Putamen (tissue), 1 donor: ENCODE measurements at regions not wholly inside any gene's neighbourhood (a gene's known extent, or its start where the extent isn't known, plus 50 kb on each side); places are given as distances from the start of the nearest gene placed in this dataset.

Source experiments
- DNase-seq: peaks from one replicate; pipeline ENCODE4 v3.0.0-alpha.2; 2016; ENCODE audit warnings: low spot score

DNA sequence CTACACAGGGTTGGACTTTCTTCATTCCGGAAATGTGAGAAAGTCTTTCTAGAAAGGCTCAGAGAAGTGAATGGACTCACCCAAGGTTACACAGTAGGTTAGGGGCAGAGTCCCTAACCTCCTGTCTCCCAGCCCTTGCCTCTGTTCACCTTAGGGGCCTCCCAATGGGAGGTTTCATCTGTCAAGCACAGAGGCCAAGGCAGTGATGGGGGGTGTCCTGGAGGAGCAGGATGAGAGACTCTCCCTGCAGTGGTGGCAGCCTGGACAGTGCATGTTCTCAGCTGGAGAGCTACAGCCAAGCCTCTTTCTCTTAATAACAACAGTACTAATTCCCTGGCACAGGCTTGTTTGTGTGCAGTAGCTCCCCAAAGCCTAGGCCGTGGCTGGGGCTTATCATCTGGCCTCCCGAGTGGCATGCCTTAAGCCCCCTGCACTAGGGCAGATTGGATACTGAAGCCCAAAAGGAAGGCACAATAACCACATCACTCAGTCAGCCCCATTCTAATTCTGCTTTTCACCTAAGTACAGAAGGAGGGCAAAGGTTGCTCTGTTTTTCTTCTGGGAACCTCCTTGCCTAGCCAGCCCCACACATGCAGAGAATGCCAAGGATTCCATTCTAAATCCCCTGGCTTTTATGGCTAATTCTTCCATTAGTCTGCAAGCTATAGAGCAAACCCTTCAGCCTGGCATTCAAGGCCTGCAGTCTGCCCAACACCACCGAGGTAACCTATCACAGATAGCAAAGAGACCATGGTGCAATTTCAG, 50.2 kb upstream of the XPA start:
- no peak for DNase-seq

DNA sequence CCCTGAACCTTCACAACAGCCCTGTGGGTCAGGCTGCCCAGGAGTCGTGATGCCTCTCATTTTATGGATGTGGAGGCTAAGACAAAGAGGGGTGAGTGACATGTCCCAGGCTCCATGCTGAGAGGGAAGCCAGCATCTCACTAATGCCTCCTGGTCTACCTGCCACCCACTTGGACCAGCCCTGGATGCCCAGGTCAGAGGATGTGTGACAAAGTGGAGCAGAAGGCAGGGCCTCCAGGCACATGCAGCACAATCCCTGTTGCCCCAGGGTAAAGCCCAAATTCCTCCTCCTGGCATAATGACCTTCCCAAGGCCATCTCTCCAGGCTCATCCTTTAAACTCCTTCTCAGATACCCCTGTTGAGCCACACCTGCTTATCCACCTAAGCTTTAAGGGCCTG, 51.4 kb upstream of the XPA start:
- no peak for DNase-seq

DNA sequence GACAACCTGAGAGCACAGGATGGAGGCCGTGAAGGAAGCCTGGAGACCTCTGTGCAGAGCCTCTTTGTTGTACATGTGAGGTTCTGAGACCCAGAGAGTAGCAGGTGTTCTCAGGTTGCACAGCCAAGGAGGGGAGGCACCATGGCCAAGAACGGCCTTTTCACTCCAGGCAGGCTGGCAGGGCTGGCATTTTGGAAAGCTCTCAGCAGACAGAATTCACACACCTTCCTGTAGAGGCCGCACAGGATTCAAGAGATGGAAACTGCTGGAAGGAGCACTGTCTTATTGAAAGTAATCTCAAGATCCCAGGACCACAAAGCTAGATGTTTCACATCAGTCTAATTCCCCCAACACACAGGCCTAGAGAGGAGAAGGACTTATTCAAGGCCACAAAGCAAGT, 52.8 kb upstream of the XPA start:
- no peak for DNase-seq

DNA sequence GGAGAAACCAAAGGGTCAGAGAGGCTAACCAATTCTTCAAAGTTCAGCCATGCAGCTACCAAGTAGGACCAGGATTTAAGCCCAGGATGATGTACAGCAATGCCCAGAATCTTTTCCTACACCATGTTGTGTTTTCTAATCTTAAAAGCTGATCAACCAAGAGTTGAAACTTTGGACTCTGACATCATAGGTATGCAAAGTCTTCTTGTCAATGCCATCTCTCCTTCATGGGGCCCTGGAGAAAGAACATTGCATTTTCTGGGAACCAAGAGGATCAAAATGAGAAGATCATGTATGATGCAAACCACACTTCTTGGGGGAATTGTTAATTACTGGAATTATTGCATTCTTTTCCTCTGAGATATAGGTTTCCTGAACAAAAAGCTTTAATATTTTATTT, 54.4 kb upstream of the XPA start:
- DNase-seq, result no peak

DNA sequence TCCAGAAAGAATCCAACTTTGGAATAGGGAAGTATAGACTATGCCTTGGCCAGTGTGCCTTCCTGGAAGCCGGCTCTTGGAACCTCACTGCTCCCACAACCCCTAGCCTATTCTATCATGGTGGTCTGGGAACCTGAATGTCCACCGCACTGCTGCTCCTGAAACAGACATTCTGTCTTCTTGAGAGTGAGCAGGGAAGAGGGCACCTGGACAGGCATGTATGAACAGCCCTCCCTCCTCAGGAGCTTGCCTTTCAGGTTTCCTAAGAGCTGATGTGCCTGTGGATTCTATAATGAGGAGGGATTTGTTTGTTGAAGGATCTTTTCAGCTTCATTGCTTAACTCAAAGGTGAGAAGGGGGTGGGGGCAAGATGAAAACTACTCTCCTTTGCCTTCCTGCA, 55.1 kb upstream of the XPA start:
- no peak for DNase-seq

DNA sequence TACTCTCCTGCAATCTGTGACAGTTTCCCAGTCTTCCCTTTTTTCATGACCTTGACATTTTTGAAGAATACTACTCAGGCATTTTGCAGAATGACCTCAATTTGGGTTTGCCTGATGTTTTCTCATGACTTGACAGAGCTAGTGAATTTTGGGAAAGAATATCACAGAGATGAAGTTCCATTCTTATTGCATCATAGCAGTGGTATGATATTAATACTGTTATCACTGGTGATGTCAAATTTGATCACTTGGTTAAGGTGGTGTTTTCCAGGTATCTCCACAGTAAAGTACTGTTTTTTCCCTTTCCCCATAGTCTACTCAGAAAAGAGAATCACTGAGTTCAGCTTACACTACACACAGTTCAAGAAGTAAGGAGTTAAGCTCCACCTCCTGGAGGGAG, 56.2 kb upstream of the XPA start:
- DNase-seq, result no peak

DNA sequence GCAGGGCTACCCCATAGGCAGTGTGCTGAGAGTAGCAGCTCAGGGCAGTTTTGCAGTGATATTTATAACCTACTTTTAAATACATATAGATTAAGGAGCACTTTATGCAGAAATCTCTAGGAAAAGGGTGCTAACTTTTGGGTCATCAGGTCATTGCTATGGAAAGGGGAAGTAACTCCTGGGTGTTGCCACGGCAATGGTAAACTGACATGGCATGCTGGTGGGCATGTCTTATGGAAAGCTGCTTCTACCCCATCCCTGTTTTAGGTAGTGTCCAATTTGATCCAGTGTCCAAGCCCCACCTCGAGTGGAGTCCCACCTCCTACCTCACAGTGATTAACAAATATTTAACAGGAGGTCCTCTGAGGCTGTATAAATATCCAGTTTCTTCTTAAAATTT, 56.8 kb upstream of the XPA start:
- no peak for DNase-seq

DNA sequence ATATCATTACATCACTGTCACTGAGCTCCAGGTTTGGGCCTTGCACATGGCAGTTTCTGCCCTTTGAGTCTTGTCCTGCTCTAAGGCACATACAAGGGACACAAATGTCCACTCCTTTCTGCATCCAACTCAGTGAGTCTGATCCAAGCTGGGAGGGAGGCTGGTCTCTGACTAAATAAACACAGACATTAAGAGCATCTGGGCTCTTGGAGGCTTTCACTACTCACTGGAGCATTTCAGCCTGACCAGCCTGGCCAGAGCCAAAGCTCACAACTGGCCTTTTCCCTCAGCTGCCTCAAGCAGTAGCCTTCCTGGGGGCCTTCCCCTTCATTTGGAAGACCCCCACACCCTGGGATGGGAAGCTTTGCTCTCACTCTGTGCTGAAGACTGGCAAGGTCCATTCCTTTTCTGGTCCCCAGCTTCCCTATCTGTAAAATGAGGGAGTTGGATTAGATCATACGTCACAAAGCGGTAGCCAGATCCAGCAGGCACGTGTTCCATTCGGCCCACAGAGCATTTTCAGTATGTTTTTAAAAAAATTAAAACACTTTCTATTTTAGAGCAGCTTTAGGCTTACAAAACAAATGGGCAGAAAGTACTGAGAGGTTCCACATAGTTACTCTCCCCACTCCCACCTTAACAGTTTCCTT, 58.6 kb upstream of the XPA start:
- no peak for DNase-seq

DNA sequence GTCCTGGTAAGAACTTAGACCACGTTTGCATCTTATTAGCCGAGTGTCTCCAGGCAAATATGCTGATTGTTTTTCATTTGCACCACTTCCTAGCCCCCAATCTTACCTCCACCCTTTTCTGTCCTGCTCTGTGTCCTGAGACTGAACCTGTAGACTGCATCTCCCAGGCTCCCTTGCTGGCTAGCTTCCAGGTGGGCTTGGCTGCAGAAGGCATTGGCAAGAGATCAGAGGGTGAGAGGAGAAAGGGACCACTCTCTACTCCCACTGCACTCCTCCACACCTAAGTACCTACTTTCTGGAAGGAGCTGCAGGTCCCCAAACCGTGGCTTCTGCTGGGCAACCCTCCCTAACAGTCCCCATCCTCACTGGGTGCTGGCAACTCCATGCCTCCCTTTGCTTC, 59.9 kb upstream of the XPA start:
- DNase-seq, result no peak

DNA sequence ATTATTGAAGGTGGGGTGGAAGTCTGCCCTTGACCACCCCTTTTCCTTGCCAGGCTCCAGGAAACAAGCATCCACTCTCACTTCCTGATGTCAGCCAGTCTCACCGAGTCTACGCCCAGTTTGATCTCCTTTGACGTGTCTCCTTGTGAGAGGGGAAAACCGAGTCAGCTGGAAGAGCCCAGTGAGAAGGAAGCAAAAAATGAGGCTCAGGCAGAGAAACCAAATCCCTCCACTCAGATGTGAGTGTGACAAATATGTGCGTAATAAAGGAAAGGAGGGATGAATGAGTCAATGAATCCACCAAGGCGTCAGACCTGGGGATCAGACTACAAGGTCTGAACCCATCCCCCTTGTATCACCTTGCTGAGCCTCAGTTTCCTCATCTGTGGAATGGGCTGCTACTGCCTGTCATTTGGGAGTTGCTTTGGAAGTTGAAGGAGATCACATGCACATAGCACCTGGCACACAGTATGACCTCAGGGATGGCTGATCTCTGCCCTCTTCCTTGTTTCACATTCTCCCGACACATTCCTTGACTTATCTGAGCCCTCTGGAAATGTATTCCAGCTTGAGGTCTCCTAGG, 61.3 kb upstream of the XPA start:
- DNase-seq, result no peak

DNA sequence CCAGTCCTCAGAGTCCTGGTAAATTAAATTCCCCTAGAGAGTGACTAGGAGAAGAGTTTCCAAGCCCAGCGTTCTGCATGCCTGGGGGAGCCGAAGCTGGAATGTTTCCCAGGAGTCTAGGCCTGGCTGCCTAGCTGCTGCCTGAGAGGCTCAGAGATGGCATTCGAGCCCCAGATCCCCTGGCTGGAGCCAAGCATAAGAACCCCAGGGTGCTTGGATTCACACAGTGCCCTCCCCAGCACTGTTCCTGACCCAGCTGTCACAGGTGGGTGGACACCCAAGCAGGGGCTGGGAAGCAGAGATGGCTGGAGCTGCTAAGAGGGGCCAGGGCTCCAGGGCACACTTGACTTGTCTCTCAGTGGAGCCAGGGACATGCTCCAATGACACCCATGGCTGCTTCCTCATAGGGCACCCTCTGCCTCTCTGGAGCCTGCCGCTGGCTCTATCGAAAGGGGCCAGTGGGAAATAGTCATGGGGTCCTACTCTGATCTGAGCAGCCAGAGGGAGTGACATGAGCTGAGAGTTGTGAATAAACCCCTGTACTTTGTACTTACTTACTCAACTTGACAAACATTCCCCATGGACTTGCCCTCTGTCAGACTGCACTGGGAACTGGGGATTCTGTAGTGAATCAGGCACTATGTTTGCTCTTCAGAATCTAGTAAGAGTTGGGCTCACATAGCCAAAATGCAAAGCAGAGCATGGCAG, 62.6 kb upstream of the XPA start:
- DNase-seq, result peak; percentile 11

DNA sequence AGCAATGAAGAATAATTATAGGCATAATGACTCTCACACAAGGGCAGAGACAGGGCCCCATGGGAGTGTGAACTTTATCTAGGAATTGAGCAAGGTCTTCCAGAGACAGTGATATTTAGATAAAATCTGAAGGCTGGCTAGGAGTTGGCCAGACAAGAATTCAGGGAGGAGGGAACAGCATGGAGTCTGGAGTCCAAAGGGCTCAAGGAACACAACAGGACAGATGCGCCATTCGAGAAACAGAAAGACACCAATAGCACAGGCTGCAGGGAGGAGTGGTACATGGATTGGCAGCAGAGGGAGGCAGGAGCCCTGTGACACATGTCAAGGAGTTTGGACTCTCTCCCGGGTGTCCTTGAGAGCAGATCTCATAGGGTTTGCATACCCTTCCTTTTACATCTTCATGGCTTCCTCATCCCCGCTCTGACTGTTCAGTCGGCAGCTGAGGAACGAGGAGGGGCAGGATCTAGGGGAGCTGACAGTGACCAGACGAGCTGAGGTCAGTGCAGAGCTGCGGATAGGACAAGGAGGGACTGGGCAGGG, 64.0 kb upstream of the XPA start:
- no peak for DNase-seq

DNA sequence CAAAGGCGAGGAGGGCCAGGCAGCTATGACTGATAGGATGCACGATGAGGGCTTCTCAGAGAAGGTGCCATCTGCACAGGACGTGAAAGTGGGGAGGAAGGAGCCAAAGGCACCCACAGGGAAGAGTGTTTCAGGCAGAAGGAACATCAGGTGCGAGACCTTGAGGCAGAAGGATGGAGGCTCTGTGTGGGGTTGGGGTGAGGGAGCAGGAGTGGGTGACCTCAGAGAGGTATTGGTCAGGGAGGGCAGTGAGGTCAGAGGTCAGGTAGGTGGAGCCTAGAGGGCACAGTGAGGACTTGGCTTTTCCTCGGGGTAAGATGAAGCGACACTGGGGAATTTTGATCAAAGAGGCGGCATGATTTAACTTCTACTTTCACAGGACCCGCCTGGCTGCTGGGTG, 64.7 kb upstream of the XPA start:
- DNase-seq, result no peak

DNA sequence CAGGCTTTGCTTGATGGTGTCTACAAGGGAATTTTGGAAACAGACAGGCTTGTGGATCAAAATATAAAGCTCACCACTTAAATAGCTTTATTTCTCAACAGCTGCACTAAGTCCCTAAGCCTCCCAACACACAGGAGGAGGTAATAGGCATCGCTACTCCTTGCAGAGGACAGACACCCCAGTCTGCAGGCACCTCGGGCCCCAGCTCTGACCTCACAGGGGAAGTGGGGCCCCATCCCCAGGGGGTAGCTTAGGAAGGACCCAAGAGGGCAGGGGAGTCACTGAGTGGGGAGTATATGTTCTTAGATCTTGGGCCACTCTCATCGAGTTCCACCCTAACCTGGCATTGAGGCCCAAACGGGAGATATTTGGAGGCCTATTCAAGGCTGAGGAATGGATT, 66.7 kb upstream of the XPA start:
- DNase-seq, result no peak

DNA sequence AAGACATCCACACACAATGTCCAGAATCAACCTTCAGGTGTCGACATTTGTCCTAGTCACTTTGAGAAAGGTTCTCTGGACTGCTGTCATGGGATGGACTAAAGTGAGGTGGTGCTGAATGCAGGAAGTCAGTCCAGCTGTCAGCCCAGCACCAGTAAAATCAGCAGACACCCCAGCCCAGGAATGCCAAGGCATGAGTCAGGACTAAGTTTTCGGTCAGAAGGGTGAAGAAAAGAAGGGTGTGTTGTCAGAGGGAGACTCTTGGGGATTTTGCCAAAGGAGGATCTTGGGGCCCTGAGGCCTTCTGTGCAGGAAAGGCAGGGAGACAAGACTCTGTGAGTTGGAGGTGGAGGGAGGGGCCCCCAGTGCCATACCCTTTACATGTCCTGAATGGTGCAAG, 69.0 kb upstream of the XPA start:
- no peak for DNase-seq

DNA sequence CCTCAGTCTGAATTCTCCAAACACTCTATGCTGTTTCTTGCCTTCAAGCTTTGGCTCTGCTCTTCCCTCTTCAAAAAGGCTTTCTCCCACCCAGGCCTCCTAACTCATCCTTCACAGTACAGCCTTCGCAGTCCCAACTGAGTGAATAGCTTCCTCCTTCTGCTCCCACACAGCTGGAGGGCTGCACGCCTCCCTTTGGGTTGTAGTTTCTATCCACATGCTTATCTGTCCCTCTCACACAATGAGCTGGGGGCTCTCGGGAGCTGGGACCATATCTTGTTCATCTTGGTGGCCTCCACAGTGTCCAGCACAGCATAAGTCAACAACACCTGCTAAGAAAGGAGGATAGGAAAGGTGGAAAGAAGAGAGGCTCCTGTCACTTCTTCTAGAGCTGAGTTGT, 69.5 kb upstream of the XPA start:
- DNase-seq, result no peak

DNA sequence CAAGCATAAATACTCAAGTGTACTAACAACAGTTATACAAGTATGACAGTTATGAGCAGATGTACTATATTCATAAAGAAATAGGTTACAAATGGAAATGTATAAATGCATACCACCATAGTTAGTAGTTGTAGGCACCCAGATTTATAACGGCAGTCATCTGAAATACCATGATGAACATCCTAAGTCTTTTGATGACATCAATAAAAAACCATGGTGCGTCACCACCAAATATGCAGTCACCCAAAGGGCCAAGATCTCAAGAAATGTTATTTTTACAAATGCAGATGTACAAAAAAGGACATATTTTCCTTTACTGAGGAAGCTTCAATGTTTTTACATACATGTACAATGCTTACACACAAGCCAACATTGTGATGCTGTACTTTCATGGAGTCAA, 70.8 kb upstream of the XPA start:
- DNase-seq, result no peak

DNA sequence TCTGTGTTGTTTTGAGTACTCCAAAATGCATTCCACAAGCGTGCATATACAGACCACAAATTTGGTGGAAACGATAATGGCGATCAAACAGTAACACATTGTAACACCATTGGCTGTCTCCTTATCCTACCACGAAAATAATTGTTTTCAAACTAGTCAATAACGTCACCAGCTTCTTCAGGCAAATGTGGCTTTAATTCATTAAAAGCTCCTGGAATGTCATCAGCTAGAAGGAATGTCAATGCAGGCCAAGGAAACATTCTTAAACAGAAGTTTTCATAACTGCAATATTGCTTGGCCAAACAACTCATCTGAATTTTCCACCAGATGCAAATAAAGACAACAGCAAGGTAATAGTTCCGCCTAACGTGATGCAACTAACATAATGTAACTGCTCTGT, 71.6 kb upstream of the XPA start:
- DNase-seq, result no peak

DNA sequence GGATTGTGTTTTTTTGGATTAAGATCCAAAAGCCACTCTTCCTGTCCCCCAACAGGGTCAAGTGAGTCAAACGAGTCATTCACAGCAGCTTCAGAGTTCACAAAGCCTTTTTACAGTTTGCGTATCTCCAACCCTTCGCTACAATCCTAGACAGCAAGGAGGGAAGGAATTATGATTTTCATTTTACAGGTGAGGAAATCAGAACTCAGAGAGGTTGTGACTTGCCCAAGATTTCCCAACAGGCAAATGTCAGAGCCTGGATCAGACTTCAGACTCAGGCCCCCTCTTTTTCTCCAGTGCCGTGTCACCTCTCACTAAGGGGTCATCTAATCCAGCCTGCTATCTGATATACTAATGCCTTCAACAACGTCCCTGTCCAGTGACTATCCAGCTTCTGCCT, 72.1 kb upstream of the XPA start:
- no peak for DNase-seq

DNA sequence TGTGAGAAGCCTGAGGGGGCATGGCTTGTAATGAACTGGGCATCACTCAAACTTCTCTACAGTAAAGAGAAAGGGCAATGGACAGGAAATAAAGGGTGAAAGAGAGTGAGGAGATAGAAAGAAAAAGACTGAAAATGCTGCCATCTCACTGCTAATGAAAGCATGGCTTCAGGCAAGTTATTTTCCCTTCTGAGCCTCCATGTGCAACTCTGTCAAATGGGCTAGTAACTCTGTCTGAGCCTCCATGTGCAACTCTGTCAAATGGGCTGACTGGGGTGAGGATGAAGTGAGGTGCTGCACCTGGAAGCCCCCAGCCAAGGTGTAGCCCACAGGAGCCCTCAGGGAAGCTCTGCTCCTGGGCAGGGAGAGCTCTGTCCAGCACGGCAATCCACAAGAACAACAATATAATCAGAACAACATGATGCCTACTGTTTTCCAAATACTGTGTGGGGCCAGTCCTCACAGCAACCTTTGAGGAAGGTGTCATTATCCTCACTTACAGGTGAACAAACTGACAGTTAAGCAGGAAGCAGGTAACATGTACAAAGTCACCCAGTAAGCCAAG, 73.8 kb upstream of the XPA start:
- DNase-seq, result no peak

DNA sequence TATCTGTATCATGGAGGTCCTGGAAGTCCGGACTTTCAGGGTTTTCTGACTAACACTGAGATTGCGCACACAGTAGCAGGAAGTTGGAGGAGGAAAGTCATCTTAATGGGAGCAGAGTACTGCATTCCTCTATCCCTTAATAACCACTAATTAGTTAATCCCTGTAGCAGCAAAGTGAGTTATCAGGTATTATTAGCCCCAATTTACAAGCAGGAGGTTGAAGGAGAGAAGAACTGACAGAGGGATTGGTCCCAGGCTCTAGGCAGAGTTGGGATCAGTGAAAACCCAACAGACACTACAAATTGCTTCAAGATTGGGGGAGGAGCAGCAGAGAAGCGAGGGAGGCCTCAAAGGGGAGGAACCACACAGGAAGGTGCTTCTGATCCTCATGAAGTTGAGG, 74.5 kb upstream of the XPA start:
- DNase-seq, result no peak

DNA sequence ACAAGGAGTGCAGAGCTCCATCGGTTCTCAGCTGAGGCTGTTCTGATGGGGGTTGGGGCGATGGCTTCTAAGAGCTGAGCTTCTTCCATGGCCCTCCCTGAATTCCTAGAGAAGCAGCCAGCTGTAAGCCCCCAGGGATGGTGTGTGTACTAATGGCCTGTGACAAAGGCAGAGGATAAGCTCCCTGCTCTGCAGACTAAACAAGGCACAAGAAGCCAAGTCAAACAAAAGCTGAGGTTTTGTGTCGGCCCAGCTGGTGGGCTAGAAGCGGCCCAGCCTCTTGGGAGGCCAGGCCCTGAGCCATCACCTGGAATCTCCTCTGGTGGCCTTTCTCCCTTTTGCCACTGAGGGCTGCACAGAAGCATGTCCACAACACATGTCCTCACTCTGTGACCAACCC, 75.0 kb upstream of the XPA start:
- DNase-seq, result no peak

DNA sequence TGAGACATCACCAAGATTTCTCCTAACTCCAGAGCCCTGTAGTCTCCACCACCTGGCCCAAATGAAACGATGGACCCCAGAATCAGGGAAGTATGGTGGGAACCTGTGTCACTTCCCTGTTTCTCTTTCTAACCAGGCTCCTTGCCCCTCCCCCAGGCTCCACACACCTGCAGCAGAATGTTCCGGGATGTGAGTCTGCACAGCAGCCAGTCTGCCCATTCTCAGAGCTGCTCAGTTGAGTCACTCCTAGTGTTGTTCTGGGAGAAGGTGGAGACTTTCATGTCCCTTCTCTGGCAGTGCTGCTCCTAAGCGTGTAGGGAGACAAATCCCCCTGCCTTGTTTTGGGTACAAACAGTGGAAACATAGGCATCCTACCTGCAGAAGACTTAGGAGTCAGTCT, 76.0 kb upstream of the XPA start:
- no peak for DNase-seq
